Type B pancreatic cell (in vitro differentiated cells): ENCODE measurements at regions not wholly inside any gene's neighbourhood (a gene's known extent, or its start where the extent isn't known, plus 50 kb on each side); places are given as distances from the start of the nearest gene placed in this dataset.

Experiments
- DNase-seq: peaks from one replicate; pipeline ENCODE4 v3.0.0; 2021; ENCODE audit warnings: mixed read lengths; ENCODE audit not compliant: unreplicated experiment; ENCODE audit errors: extremely low spot score
- H3K27ac Mint-ChIP-seq: 2 replicates; pipeline ENCODE4 v1.8.0; 2021; ENCODE audit warnings: mild to moderate bottlenecking, mixed read lengths
- H3K27me3 Mint-ChIP-seq: 2 replicates; pipeline ENCODE4 v1.8.0; 2021; ENCODE audit warnings: mixed read lengths
- H3K36me3 Mint-ChIP-seq: 2 replicates; pipeline ENCODE4 v1.8.0; 2021; ENCODE audit warnings: mixed read lengths
- H3K4me1 Mint-ChIP-seq: one replicate; pipeline ENCODE4 v1.8.0; 2021; ENCODE audit warnings: mixed read lengths; ENCODE audit not compliant: unreplicated experiment
- H3K4me3 Mint-ChIP-seq: 2 replicates; pipeline ENCODE4 v1.8.0; 2021; ENCODE audit warnings: mild to moderate bottlenecking, mixed read lengths
- H3K9me3 Mint-ChIP-seq: 2 replicates; pipeline ENCODE4 v1.8.0; 2021; ENCODE audit warnings: mixed read lengths
- TF ChIP-seq, protein P1 (sequence below): fragments of 200-600 bp; sonication (generic); conservative IDR thresholded peaks from 2 replicates; pipeline ENCODE4 v1.5.0; 2021; ENCODE audit warnings: antibody characterized with exemption, mild to moderate bottlenecking

DNA sequence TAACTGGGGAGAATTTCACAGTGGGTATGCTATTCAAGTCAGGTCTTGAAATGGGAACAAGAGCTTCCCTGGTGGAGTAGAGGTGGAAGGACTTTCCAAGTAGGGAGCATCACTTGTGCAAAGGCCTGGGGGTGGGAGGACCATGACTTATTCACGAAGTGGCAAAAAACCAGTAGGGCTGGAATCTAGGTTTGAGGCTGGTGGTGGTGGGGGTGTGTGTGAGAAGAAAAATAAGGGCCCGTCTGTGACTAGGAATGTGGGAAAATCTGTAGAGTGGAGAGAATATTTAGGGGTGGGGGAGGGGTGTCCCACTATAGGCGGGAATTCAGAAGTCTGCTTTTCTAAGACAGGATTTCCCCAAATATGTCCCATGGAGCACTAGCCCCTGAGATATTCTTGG lies 271.9 kb upstream of the TBL1XR1 start:
- no peak for DNase-seq
- Mint-ChIP-seq H3K36me3 (no peaks in the 10 kb centered on the region), H3K4me3 (no peak overlapping the region), H3K9me3 (peaks cover 17% of the 10 kb centered on the region), H3K4me1 (peaks cover 18% of the 10 kb centered on the region), H3K27ac (no peak overlapping the region), H3K27me3 (no peaks in the 10 kb centered on the region)
- TF ChIP-seq, protein P1, sequence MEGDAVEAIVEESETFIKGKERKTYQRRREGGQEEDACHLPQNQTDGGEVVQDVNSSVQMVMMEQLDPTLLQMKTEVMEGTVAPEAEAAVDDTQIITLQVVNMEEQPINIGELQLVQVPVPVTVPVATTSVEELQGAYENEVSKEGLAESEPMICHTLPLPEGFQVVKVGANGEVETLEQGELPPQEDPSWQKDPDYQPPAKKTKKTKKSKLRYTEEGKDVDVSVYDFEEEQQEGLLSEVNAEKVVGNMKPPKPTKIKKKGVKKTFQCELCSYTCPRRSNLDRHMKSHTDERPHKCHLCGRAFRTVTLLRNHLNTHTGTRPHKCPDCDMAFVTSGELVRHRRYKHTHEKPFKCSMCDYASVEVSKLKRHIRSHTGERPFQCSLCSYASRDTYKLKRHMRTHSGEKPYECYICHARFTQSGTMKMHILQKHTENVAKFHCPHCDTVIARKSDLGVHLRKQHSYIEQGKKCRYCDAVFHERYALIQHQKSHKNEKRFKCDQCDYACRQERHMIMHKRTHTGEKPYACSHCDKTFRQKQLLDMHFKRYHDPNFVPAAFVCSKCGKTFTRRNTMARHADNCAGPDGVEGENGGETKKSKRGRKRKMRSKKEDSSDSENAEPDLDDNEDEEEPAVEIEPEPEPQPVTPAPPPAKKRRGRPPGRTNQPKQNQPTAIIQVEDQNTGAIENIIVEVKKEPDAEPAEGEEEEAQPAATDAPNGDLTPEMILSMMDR = no peak

DNA sequence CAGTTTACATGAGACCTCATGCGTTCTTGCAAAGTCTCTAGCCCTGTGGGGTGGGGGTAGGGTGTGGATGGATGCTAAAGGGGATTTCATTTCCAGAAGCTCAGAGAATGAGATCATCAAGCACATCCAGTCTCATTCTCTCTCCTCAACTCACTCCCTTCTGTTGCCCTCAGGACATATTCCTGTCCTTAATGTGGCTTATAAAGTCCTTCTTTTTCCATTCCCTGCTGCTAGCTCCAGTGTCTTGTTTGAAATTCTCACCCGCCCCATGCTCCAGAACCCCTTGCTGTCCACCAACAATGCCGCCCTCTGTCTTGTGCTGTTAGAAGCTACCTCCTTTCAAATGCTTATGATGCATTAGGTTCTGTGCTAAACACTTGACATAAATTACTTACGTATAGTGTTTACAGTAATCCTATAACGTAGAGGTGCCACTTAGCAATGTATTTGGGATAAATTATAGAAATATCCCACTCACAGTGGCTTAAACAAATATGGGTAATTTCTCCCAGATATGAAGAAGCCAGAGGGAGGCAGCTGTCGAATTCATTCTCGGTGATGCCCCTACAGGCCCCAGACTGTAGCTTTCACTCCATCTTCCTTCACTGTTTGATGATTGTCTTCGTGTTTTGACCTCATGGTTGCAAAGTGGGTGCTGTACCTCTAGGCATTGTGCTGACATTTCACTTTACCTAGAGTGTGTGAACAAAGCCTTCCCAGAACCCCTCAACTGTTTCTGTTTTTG lies 273.1 kb upstream of the TBL1XR1 start:
- peaks cover 26% of the 10 kb centered on the region for H3K4me1 Mint-ChIP-seq
- TF ChIP-seq, protein P1 = no peak
- H3K27ac Mint-ChIP-seq = no peak overlapping the region
- H3K27me3 Mint-ChIP-seq = no peaks in the 10 kb centered on the region
- H3K36me3 Mint-ChIP-seq = no peaks in the 10 kb centered on the region
- H3K4me3 Mint-ChIP-seq = no peak overlapping the region
- no peak for DNase-seq
- H3K9me3 Mint-ChIP-seq = peaks cover 13% of the 10 kb centered on the region

DNA sequence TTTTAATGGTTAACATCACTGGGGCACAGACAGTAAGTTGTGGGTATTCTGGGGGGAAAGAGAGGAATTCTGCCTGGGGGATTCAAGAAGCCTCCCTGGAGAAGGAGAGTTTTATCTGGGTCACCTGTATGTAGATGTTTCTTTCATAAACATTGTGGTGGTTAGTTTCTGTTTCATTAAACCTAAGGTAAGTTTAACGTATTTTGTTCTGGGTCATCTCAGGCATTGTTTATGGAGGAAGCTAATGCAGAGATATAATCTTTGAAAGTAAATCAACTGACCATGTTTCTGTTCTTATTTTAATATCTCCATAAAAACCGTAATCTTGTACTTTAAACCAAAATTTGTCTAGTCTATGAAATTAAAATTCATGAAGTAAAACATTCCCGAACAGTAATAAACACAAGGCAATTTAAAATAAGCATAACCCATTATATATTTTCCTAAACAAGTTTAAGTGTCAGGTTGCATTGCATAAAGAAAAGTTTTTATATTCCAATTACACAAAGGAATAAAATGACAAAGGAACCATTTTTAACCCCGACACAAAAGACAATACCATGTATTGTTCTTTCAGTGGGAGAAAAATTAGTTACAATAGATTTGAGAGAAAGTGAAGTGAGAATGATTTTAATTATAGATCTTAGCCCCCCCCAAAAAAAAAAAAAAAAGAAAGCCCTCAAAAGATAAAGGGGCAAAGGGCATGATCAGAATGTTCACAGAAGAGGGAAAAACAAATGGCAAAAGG lies 274.6 kb upstream of the TBL1XR1 start:
- peaks cover 13% of the 10 kb centered on the region for H3K9me3 Mint-ChIP-seq
- H3K36me3 Mint-ChIP-seq = no peaks in the 10 kb centered on the region
- TF ChIP-seq, protein P1 = no peak
- no peaks in the 10 kb centered on the region for H3K27me3 Mint-ChIP-seq
- no peak for DNase-seq
- peaks cover 29% of the 10 kb centered on the region for H3K4me1 Mint-ChIP-seq
- H3K27ac Mint-ChIP-seq = no peak overlapping the region
- H3K4me3 Mint-ChIP-seq = no peak overlapping the region

DNA sequence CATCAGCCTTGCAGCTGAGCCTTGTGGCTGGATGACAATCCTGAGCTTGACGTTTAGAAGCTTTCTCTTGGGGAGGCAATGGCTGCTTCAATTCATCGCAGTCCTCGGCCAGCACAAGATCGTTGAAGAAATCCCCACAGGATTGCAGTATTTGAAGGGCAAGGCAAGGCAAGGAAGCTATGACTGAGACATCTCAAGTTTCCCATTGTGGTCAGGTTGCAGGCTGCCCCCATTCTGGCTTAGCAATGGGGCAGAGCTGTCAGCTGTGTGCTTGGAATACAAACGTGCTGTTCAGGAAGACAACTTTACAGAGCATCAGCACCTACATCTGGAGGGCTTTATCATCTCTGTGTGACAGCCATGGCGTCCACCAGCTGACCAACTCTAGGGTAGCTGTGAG lies 275.9 kb upstream of the TBL1XR1 start:
- H3K27ac Mint-ChIP-seq = no peak overlapping the region
- H3K9me3 Mint-ChIP-seq = peaks cover 13% of the 10 kb centered on the region
- H3K4me1 Mint-ChIP-seq = peaks cover 35% of the 10 kb centered on the region

DNA sequence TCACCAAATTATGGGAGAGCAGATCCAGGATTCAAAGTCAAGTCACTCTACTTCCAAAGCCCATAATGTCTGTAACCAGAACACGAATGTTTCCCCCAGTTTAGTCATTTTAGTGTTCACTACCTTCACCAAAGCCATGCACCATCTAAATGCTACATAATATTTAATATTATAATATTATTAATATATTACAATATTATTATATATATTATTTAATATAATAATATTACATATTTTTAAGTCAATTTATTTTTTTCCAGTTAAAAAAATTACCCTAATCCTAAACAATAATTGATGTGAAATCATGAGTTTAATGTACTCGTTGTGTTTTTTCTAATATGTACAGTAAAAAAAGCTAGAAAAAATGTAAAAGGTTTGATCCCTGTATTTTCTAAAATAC lies 276.6 kb upstream of the TBL1XR1 start:
- DNase-seq = no peak
- Mint-ChIP-seq H3K4me3 (no peak overlapping the region), H3K27ac (no peak overlapping the region), H3K27me3 (no peaks in the 10 kb centered on the region), H3K36me3 (no peaks in the 10 kb centered on the region), H3K9me3 (peaks cover 11% of the 10 kb centered on the region), H3K4me1 (peaks cover 41% of the 10 kb centered on the region)
- TF ChIP-seq, protein P1 = no peak

More for the DNA sequence above, 275.9 kb upstream of the TBL1XR1 start:
- H3K36me3 Mint-ChIP-seq = no peaks in the 10 kb centered on the region
- no peak for DNase-seq
- TF ChIP-seq, protein P1 = no peak
- no peaks in the 10 kb centered on the region for H3K27me3 Mint-ChIP-seq
- H3K4me3 Mint-ChIP-seq = no peak overlapping the region
